ENCODE measurements at regions not wholly inside any gene's neighbourhood (a gene's known extent, or its start where the extent isn't known, plus 50 kb on each side); places are given as distances from the start of the nearest gene placed in this dataset.

DNA sequence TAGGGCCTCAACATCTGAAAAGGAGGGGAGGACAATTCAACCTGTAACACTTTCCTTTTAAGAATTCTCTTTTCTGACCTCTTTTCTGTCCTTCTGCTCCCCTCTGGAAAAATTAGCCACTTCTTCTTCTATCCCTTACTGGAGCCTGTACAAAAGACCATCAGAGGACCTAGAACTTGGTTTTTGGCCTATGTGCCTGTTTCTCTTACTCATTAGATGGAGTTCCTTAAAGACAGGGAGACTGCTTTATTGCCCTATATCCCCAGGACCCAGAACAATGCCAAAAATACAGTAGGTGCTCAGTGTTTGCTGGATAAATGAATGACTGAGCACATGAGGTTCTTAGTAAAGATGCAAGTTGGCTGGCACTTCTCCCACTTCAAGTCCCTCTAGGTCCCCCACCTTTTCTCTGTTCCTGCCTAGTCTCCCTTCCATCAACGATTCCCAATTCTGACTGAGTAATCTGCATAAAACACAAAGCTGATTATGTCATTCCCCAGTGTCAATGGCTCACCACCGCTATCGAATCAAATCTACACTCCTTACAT is 114.2 kb downstream of the DDX1 start:
- no peaks in the 10 kb centered on the region for H3K36me3 ChIP-seq
- no peak overlapping the region for H3K4me3 ChIP-seq
- no peak overlapping the region for H3K27ac ChIP-seq
- 71 to 94% (median 93%) methylated on average over 3 of the region's 3 CpGs for WGBS, 5 donors
- intact Hi-C loops (cut with DNase I; ENCODE audit: low total_unique reads): no loop called here
- TF ChIP-seq, protein P1, sequence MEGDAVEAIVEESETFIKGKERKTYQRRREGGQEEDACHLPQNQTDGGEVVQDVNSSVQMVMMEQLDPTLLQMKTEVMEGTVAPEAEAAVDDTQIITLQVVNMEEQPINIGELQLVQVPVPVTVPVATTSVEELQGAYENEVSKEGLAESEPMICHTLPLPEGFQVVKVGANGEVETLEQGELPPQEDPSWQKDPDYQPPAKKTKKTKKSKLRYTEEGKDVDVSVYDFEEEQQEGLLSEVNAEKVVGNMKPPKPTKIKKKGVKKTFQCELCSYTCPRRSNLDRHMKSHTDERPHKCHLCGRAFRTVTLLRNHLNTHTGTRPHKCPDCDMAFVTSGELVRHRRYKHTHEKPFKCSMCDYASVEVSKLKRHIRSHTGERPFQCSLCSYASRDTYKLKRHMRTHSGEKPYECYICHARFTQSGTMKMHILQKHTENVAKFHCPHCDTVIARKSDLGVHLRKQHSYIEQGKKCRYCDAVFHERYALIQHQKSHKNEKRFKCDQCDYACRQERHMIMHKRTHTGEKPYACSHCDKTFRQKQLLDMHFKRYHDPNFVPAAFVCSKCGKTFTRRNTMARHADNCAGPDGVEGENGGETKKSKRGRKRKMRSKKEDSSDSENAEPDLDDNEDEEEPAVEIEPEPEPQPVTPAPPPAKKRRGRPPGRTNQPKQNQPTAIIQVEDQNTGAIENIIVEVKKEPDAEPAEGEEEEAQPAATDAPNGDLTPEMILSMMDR (IDR thresholded peaks at IDR 0.05): no peak
- no peak for TF ChIP-seq POLR2A (IDR thresholded peaks at IDR 0.05)
- TF ChIP-seq EP300 (IDR thresholded peaks at IDR 0.05): no peak
- TF ChIP-seq POLR2AphosphoS5 (IDR thresholded peaks at IDR 0.05): no peak
- H3K27me3 ChIP-seq: no peaks in the 10 kb centered on the region
- no peak for DNase-seq
- peaks cover 0 to 3% (median 0%) of the 10 kb centered on the region in 4 donors for H3K4me1 ChIP-seq
- H3K9me3 ChIP-seq: no peaks in the 10 kb centered on the region

DNA sequence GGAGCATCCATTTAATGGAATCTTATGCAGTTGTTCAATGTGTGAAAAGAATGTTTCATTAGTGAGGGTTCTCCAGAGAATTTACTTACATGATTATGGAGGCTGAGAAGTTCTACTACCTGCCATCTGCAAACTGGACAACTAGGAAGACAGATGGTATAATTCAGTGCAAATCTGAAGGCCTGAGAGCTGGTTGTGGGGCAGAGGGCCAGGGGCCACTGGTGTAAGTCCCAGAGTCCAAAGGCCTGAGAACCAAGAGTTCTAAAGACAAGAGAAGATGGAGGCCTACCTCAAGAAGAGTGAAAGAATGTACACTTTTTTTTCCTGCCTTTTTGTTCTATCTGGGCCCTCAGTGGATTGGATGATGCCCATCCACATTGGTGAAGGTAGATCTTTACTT is 114.8 kb downstream of the DDX1 start:
- no peak for DNase-seq
- H3K36me3 ChIP-seq: no peaks in the 10 kb centered on the region
- H3K4me1 ChIP-seq: peaks cover 0 to 3% (median 0%) of the 10 kb centered on the region in 4 donors
- H3K9me3 ChIP-seq: no peaks in the 10 kb centered on the region
- TF ChIP-seq POLR2A (IDR thresholded peaks at IDR 0.05): no peak
- TF ChIP-seq, protein P1 (IDR thresholded peaks at IDR 0.05): no peak
- TF ChIP-seq POLR2AphosphoS5 (IDR thresholded peaks at IDR 0.05): no peak
- TF ChIP-seq EP300 (IDR thresholded peaks at IDR 0.05): no peak
- no peak overlapping the region for H3K4me3 ChIP-seq
- H3K27ac ChIP-seq: no peak overlapping the region
- no peaks in the 10 kb centered on the region for H3K27me3 ChIP-seq
- intact Hi-C loops (cut with DNase I; ENCODE audit: low total_unique reads): no loop called here

DNA sequence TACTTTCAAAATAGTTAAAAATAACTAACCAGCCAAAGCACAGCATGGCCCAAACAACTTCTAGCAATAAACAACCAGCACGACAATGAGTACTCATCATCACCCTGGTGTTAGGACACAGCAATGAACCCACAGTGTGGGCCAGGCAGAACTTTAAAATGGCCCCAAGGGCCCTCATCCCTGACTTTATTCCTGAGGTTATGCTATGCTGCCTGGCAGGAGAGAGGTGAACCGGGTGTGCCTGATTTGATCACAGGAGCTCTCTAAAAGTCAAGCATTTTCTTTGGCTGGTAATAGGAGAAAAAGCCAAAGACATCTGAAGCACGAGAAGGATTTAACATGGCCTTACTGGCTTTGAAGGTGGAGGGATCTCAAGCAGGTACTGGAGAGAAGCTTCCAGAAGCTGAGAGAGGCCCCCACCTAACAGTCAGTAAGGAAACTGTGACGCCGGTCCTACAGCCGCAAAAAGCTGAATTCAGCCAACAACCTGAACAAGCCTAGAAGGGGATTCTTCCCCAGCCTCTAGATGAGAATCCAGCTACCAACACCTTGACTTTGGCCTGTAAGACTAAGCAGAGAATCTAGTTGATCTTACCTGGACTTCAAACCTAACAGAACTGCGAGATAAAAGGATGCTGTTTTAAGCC is 115.4 kb downstream of the DDX1 start:
- TF ChIP-seq, protein P1 (IDR thresholded peaks at IDR 0.05): no peak
- TF ChIP-seq EP300 (IDR thresholded peaks at IDR 0.05) (no peak), POLR2A (IDR thresholded peaks at IDR 0.05) (no peak), POLR2AphosphoS5 (IDR thresholded peaks at IDR 0.05) (no peak)
- 91 to 95% (median 92%) methylated on average over 7 of the region's 7 CpGs for WGBS, 5 donors
- Histone ChIP-seq H3K27me3 (no peaks in the 10 kb centered on the region), H3K4me3 (no peak overlapping the region), H3K9me3 (no peaks in the 10 kb centered on the region), H3K4me1 (peaks cover 0 to 3% (median 0%) of the 10 kb centered on the region in 4 donors), H3K27ac (no peak overlapping the region), H3K36me3 (no peaks in the 10 kb centered on the region)
- intact Hi-C loops (cut with DNase I; ENCODE audit: low total_unique reads): no loop called here
- no peak for DNase-seq

DNA sequence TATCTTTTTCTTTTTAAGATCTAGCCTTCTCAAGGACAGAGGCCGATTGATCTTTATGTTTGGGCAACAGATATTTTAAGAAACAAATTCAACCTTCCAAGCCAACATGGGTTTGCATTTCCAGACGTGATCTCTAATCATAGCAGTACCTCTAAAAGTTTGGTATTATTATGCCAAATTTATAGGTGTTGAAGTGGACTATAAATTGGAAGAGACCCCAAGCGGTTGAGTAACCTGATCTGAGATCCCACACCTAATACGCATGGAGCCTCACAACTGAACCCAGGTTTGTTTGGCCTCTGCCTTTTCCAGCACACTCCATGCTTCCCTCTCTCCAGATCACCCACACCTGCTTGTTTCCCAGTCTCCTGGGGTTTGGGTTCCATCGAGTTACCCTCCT is 116.5 kb downstream of the DDX1 start:
- no peaks in the 10 kb centered on the region for H3K36me3 ChIP-seq
- no peaks in the 10 kb centered on the region for H3K27me3 ChIP-seq
- no peak for TF ChIP-seq POLR2AphosphoS5 (IDR thresholded peaks at IDR 0.05)
- TF ChIP-seq, protein P1 (IDR thresholded peaks at IDR 0.05): no peak
- TF ChIP-seq EP300 (IDR thresholded peaks at IDR 0.05): no peak
- TF ChIP-seq POLR2A (IDR thresholded peaks at IDR 0.05): no peak
- WGBS, 5 donors: 81 to 88% (median 84%) methylated on average over 5 of the region's 5 CpGs
- intact Hi-C loops (cut with DNase I; ENCODE audit: low total_unique reads): no loop called here
- no peak overlapping the region for H3K4me3 ChIP-seq
- H3K4me1 ChIP-seq: peaks cover 0 to 3% (median 0%) of the 10 kb centered on the region in 4 donors
- DNase-seq: no peak
- H3K27ac ChIP-seq: no peak overlapping the region
- no peaks in the 10 kb centered on the region for H3K9me3 ChIP-seq
